ENCODE measurements at regions not wholly inside any gene's neighbourhood (a gene's known extent, or its start where the extent isn't known, plus 50 kb on each side); places are given as distances from the start of the nearest gene placed in this dataset.
A peak's percentile ranks its signal among the peaks of the same experiment; 100 is the strongest.

DNA sequence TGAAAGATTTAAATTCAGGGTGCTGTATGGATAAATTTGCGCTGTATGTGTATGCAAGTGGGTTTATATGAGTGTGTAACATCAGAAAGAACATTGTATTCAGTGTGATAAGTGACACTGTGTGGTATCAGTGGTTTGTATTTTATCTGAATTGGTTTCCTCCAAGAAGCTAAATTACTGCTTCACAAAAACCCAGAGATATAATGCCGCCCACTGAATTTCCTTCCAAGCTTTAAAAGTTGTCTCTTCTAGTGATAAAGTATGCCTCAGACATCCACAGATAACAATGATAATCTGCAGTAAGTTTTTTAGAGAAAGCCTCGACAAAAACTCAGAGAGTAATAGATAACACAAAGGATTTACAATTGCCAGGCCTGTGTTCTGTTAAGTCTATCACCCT is 710.6 kb upstream of the HS3ST1 start:
- intact Hi-C loops (cut with DNase I) = no loop called here
- DNase-seq (no peak), ATAC-seq (no peak)
- no peak overlapping the region for H3K4me3 ChIP-seq
- no peaks in the 10 kb centered on the region for H3K36me3 ChIP-seq
- no peaks in the 10 kb centered on the region for H3K27me3 ChIP-seq
- no peaks in the 10 kb centered on the region for H3K9me3 ChIP-seq
- no peak overlapping the region for H3K27ac ChIP-seq
- no peaks in the 10 kb centered on the region for H3K4me1 ChIP-seq
- TF ChIP-seq, protein P1, sequence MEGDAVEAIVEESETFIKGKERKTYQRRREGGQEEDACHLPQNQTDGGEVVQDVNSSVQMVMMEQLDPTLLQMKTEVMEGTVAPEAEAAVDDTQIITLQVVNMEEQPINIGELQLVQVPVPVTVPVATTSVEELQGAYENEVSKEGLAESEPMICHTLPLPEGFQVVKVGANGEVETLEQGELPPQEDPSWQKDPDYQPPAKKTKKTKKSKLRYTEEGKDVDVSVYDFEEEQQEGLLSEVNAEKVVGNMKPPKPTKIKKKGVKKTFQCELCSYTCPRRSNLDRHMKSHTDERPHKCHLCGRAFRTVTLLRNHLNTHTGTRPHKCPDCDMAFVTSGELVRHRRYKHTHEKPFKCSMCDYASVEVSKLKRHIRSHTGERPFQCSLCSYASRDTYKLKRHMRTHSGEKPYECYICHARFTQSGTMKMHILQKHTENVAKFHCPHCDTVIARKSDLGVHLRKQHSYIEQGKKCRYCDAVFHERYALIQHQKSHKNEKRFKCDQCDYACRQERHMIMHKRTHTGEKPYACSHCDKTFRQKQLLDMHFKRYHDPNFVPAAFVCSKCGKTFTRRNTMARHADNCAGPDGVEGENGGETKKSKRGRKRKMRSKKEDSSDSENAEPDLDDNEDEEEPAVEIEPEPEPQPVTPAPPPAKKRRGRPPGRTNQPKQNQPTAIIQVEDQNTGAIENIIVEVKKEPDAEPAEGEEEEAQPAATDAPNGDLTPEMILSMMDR (IDR thresholded peaks at IDR 0.05) = no peak

DNA sequence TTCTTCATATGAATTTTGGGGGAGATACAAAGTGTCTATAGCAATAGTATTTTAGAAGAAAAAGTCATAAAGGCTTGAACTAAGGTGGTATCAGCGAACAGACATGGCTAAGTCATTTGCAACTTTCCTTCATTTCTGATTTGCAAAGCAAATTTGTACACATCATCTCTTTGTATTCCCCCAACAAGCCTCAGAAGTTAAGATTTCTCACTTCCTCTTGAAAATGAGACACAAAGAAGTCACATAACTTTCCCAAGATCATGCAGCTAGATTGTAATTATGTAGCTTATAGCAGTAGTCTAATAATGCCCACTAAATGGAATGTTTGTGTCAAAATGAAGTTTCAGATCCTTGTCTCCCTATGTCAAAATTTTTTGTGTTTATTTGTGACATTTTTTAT is 709.8 kb upstream of the HS3ST1 start:
- intact Hi-C loops (cut with DNase I) = no loop called here
- TF ChIP-seq, protein P1 (IDR thresholded peaks at IDR 0.05) = no peak

DNA sequence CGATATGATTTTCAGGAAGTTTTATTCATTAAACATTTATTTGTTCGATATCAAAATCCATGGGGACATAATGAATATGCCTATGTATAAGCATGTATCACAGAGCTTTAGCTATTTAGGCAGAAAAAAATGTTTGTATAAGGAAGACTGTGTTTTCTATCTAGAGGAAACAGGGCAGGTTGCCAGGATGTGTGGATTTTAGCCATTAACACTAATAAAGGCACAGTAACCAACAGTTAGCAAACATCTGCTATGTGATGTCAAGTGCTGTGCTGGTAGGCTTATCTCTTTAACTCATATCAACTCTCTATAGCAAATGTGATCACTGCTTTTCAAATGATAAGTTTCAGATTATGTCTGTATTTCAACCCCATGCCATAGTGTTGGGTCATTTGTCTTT is 708.9 kb upstream of the HS3ST1 start:
- no peaks in the 10 kb centered on the region for H3K27me3 ChIP-seq
- H3K36me3 ChIP-seq = no peaks in the 10 kb centered on the region
- no peak overlapping the region for H3K27ac ChIP-seq
- no peak for DNase-seq
- TF ChIP-seq, protein P1 (IDR thresholded peaks at IDR 0.05) = no peak
- no peaks in the 10 kb centered on the region for H3K4me1 ChIP-seq
- no peak for ATAC-seq
- no peak overlapping the region for H3K4me3 ChIP-seq
- intact Hi-C loops (cut with DNase I) = no loop called here
- peaks cover 7% of the 10 kb centered on the region for H3K9me3 ChIP-seq

More for the DNA sequence above, 709.8 kb upstream of the HS3ST1 start:
- Histone ChIP-seq H3K4me1 (no peaks in the 10 kb centered on the region), H3K36me3 (no peaks in the 10 kb centered on the region), H3K27ac (no peak overlapping the region), H3K9me3 (peaks cover 6% of the 10 kb centered on the region), H3K4me3 (no peak overlapping the region), H3K27me3 (no peaks in the 10 kb centered on the region)
- DNase-seq (no peak), ATAC-seq (no peak)

DNA sequence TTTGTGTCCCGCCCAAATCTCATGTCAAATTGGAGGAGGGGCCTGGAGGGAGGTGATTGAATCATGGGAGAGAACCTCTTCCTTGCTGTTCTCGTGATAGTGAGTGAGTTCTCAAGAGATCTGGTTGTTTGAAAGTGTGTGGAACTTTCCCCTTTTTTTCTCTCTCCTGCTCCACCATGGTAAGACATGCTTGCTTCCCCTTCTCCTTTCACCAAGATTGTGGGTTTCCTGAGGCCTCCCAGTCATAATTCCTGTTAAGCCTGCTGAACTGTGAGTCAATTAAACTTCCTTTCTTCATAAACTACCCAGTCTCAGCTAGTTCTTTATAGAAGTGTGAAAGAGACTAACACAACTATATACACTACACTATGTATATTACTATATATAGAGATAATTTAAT is 697.8 kb upstream of the HS3ST1 start:
- no peak overlapping the region for H3K27ac ChIP-seq
- H3K4me1 ChIP-seq = no peaks in the 10 kb centered on the region
- H3K4me3 ChIP-seq = no peak overlapping the region
- H3K27me3 ChIP-seq = no peaks in the 10 kb centered on the region
- ATAC-seq (peak; percentile 61), DNase-seq (no peak)
- H3K9me3 ChIP-seq = no peaks in the 10 kb centered on the region
- H3K36me3 ChIP-seq = no peaks in the 10 kb centered on the region
- TF ChIP-seq, protein P1 (IDR thresholded peaks at IDR 0.05) = no peak
- intact Hi-C loops (cut with DNase I) = no loop called here

DNA sequence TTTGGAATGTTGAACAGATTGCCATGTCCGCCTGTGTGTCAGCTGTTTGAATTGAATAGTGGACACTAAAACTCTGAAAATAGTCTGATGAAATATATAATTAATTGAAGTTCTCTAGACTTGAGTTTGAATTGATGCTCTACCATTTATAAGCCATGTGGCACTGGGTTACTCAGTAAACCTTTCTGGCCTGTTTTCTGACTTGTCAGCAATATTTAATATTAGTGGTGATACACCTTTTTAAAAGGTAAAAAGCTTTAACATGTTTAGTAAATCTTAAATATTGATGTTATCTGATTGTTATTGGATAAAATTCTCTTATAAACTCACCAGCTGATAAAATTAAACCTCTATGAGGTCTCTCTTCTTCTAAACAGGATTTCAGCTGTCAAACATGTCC is 695.4 kb upstream of the HS3ST1 start:
- intact Hi-C loops (cut with DNase I) = no loop called here
- no peak overlapping the region for H3K27ac ChIP-seq
- TF ChIP-seq, protein P1 (IDR thresholded peaks at IDR 0.05) = no peak
- H3K4me3 ChIP-seq = no peak overlapping the region
- DNase-seq (no peak), ATAC-seq (no peak)
- H3K9me3 ChIP-seq = no peaks in the 10 kb centered on the region
- no peaks in the 10 kb centered on the region for H3K36me3 ChIP-seq
- no peaks in the 10 kb centered on the region for H3K27me3 ChIP-seq
- H3K4me1 ChIP-seq = no peaks in the 10 kb centered on the region

DNA sequence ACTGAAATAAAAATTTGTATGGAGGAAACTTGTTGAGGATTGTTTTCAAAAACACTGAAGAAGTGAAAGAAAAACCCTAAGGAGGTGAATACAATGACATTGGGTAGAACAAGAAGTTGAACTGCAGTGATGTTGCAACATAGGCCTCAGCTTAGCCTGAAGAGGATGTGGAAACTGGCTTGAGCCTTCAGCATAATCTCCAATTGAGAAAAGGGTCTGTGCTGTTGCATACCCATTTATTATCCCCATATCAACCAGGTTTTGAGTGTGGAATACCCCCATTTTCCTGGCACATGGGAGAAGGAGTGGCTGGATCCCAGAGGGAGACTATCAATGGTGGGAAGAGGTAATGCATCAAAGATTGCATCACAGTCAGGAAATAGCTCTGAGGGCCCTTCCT is 695.0 kb upstream of the HS3ST1 start:
- no peak overlapping the region for H3K27ac ChIP-seq
- no peak overlapping the region for H3K4me3 ChIP-seq
- DNase-seq = no peak
- H3K27me3 ChIP-seq = no peaks in the 10 kb centered on the region
- H3K4me1 ChIP-seq = no peaks in the 10 kb centered on the region
- no peaks in the 10 kb centered on the region for H3K9me3 ChIP-seq
- peak; percentile 73 for ATAC-seq
- TF ChIP-seq, protein P1 (IDR thresholded peaks at IDR 0.05) = no peak
- no peaks in the 10 kb centered on the region for H3K36me3 ChIP-seq
- intact Hi-C loops (cut with DNase I) = no loop called here

Data from upper lobe of right lung (tissue), 1 donor.